Fibroblast of lung (primary cell): ENCODE measurements at regions not wholly inside any gene's neighbourhood (a gene's known extent, or its start where the extent isn't known, plus 50 kb on each side); places are given as distances from the start of the nearest gene placed in this dataset.

ENCODE experiments used
- EZH2 ChIP-seq: IDR thresholded peaks from 2 replicates; pipeline ENCODE4 v1.5.1; 2012; ENCODE audit warnings: low read length, control low read depth, mild to moderate bottlenecking; ENCODE audit errors: missing control alignments
- TF ChIP-seq, protein P1 (sequence below), 2 donors: IDR thresholded peaks in 1 of 2; conservative IDR thresholded peaks in 1 of 2; 1 replicate in 1 of 2; 2 replicates in 1 of 2; pipeline ENCODE4 v1.5.1; 2011 to 2012; ENCODE audit warnings: low read length in 2 of 2, control low read depth in 1 of 2, inconsistent platforms in 1 of 2, low read depth in 1 of 2, mild to moderate bottlenecking in 1 of 2

DNA sequence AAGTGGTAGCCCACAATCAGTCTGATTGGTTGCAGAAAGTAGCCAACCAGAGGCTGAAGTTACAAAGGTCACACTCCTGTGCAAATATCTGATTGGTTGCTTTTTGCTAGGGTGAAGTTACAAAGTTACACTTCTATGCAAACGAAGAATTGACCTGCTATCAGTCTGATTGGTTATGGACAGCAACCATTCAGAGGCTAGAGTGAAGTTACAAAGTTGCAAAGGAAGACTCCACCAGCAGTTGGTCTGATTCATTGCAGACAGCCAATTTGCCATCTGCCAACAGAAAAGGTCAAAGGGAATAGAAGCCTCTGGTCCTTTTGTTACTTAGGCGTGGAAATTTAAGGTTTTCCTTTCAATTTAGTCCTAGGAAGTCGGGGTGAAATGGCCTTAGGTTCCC lies 377.7 kb downstream of the PRDM5 start:
- TF ChIP-seq, protein P1, sequence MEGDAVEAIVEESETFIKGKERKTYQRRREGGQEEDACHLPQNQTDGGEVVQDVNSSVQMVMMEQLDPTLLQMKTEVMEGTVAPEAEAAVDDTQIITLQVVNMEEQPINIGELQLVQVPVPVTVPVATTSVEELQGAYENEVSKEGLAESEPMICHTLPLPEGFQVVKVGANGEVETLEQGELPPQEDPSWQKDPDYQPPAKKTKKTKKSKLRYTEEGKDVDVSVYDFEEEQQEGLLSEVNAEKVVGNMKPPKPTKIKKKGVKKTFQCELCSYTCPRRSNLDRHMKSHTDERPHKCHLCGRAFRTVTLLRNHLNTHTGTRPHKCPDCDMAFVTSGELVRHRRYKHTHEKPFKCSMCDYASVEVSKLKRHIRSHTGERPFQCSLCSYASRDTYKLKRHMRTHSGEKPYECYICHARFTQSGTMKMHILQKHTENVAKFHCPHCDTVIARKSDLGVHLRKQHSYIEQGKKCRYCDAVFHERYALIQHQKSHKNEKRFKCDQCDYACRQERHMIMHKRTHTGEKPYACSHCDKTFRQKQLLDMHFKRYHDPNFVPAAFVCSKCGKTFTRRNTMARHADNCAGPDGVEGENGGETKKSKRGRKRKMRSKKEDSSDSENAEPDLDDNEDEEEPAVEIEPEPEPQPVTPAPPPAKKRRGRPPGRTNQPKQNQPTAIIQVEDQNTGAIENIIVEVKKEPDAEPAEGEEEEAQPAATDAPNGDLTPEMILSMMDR (conservative IDR thresholded peaks at IDR 0.05 in 1 of 2, IDR thresholded peaks at IDR 0.05 in 1 of 2; ENCODE audit: low read depth in 1 of 2, low read length in 2 of 2), result no peak
- no peak for TF ChIP-seq EZH2
